ENCODE measurements at regions not wholly inside any gene's neighbourhood (a gene's known extent, or its start where the extent isn't known, plus 50 kb on each side); places are given as distances from the start of the nearest gene placed in this dataset.

- DNase-seq (ENCODE audit: low spot score), result no peak
Observed at GRCh38 chr2:196439760-196440159, 199.8 kb upstream of the CCDC150 start.

GRCh38 chr2:196440413-196440812 is 199.1 kb upstream of the CCDC150 start:
- no peak for DNase-seq (ENCODE audit: low spot score)

DNA sequence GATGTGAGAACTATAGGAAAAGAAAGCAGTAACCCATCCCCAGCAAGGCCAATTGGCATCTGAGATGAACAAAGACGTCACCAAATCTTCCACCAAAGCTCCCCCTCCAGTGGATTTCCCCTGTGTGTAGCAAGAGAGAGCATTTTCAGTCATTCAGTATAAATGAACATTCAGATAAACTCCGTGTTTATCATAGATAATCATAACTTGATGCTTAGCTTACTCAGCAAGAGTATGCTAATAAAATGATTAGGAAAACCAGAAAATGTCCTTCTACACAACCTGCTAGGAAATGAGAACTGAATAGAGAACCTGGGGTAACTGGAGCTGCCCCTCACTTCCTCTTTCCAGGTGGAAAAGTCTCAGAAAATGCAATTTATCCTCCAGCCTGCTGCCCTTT is 198.0 kb upstream of the CCDC150 start:
- DNase-seq (ENCODE audit: low spot score), result no peak

- no peak for DNase-seq (ENCODE audit: low spot score)
Observed at GRCh38 chr2:196442211-196442610, 197.3 kb upstream of the CCDC150 start.

GRCh38 chr2:196444442-196444841 is 195.1 kb upstream of the CCDC150 start:
- no peak for DNase-seq (ENCODE audit: low spot score)

DNA sequence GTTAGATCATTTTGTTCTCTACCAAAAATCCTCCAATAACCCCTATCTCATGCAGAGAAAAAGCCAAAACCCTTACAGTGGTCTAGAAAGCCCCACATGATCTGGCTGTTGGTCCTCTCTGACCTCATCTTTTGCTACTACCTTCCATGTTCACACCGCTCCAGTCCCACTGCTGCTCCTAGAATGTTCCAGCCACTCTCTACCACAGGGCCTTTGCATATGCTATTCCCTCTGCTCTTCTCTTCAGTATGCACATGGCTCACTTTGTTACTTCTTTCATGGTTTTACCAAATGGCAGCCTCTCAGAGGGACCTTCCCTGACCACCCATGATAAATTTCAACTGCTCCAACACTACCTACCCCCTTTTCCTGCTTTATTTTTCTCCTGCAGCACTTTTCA is 193.5 kb upstream of the CCDC150 start:
- DNase-seq (ENCODE audit: low spot score), result no peak

DNA sequence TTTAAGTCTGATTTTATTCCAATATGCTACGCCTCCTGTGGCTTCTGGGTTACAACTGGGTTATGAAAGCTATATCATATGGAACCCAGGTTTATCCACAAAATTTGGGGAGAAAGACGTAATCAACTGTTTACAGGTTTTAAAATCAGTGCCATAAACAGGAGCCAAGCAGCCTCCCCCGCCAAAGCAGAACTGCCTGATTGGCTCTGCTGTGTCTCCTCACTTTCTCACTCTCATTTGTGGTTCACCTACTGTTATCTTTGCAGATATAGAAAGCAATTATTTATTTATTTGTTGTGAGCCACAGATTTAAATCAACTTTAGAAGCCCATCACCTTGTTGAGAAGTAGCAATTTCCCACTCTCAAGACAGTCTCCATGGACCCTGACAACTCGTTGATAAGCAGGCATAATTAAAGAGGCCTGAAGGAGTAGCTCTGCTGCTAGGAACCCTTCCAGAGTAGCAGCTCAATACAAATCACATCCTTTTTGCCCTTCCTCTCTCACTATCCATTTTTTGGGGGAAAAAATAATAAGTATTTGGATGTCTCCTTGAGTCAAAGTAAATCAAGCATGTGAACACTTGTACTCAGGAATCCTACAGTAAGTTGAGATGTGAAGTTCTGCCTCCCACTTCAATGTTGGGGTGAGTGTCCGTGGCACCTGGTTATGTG is 191.0 kb upstream of the CCDC150 start:
- no peak for DNase-seq (ENCODE audit: low spot score)

GRCh38 chr2:196449083-196449482 is 190.4 kb upstream of the CCDC150 start:
- DNase-seq (ENCODE audit: low spot score), result no peak

DNA sequence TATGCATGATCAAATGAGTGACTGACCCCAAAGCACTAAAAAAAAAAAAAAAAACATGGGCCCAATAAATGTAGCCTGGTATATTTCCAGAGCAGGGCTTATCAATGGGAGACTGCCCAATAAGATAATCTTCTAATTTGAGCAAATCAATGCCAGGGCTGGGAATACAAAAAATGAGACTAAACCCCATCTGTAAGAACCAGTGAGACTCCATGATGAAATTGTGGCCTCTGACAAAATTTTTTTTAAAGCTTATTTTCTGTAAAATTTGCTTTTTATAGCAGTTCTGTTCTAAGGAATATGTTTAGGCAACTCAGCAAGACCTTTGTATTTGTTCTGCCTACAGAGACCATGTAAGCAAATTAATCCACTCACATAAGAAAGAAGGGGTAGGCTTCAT is 186.8 kb upstream of the CCDC150 start:
- no peak for DNase-seq (ENCODE audit: low spot score)

GRCh38 chr2:196453613-196454047 is 185.9 kb upstream of the CCDC150 start:
- DNase-seq (ENCODE audit: low spot score), result peak; percentile 24

- no peak for DNase-seq (ENCODE audit: low spot score)
Observed at GRCh38 chr2:196454492-196454891, 185.0 kb upstream of the CCDC150 start.

GRCh38 chr2:196459539-196459938 is 180.0 kb upstream of the CCDC150 start:
- DNase-seq (ENCODE audit: low spot score), result no peak

GRCh38 chr2:196463706-196464105 is 175.8 kb upstream of the CCDC150 start:
- no peak for DNase-seq (ENCODE audit: low spot score)

DNA sequence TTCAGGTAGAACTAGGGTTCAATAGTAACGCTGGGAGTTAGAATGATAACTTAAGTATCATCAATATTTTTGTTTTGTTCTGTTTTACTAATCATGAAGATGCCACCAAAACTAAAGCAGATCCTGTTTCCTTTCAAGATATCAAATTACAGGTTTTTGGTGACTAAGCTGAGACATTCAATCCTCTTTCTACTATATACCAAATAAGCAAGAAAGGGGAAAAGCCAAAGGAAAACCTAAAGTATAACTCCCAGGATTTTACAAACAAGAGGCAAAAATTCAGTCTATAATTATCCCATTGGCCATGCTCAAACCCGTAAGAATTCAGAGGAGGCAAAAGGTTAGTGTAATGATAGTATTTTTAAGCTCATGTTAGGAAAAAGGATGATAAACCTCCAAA is 175.2 kb upstream of the CCDC150 start:
- no peak for DNase-seq (ENCODE audit: low spot score)

DNA sequence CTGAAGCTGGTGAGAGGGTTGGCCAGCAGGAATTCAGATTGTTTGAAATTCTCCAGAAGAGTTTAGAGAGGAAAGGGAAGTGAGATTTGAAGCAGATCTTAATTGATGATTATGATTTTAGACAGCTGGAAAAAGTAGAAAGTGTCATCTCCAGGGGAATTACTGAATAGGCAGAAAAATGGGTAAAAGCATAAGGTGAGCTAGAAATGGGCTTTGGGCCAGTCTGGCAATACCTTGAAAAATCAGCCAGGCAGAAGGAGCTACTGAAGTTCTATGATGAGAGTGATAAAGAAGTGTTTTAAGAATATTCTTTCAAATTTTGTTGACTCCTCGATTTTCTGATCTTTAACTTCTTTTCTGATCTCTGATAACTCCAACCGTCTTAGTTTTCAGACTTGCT is 172.9 kb upstream of the CCDC150 start:
- no peak for DNase-seq (ENCODE audit: low spot score)

DNA sequence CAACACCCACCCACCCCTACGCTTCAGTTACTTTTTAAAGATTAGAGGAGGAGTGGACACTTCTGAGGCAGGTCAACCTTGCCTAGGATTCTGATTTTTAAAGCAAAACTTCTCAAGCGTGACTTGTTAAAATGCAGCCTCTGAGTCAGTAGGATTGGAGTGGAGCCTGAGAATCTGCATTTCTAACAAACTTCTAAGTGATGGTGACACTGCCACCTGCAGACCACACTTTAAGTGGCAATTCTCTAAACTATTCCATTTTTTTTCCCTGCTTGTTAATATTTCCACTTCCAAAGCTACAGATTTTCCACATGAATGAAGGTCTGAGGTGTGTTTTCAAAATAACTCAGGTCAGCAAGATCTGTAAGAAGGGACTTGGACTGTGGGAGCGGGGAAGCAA is 171.1 kb upstream of the CCDC150 start:
- DNase-seq (ENCODE audit: low spot score), result no peak

DNA sequence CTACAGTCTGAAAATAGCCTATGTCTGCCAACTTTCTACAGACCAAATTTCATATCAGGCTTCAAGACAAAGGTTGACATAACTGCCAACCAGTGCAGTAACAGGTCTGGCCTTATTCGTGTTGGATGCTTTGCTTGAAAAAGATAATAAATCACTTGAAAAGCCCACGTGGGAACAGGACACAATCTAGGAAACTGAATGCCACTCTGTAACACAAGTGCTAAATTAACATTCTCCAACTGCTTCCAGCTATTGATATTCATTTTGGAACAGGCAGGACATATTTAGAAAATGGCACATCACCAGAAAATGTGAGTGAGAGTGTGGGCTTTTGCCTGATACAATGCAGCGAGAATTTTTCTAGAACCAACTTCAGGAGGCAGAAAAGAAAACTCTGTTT is 165.9 kb upstream of the CCDC150 start:
- DNase-seq (ENCODE audit: low spot score), result peak; percentile 51

DNA sequence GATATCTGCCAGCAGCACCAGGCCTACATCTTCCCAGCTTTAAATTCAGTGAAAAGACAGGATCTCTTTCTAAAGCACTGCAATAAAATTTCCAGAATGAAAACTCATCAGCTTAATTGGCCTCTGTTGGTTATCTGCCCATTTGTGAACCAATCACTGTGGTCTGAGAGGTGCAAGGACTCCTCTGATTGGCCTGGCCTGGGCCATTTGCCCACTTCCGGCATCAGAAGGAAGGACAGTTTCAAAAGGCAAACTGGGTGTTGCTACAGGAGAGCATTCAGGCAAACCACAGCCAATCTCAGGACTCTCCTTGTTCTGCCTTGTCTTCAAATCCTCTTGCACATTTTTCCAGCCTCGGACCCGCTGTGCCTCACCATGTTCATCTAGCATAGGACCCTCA is 163.9 kb upstream of the CCDC150 start:
- no peak for DNase-seq (ENCODE audit: low spot score)

DNA sequence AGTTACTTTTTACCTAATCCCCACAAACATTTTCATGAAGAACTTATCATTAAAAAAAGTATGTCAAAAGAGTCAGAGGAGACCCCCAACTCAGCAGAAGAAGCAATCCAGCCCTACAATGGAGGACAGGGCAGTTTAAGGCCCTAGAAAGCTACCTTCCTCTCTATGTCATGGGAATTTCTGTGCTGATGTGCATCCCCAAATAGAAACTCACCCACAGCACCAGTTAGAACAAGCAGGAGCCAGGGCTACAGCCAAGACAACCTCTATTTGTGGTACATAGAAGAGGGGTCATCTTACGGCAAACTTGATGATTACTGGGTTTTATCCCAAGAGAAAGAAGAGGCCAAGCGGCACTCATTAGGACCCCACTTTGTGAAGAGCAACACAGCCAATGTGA is 160.9 kb upstream of the CCDC150 start:
- DNase-seq (ENCODE audit: low spot score), result no peak

DNA sequence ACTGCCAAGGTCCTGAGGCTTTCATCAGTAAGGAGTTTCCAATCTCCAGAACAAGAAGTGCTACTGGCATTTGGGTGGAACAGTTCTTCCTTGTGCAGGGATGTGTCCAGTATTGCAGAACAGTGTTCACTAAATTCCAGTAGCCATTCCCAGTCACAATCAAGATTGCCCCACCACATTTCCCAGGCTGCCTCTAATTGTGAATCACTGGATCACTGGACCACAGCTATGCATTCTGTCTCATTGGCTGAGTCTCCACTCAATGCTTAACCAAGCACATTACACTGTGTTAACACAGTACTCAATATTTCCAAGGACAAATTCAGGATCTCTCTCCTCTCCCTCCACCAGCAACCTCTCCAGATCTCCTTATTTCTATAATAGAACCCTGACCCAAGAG is 160.2 kb upstream of the CCDC150 start:
- no peak for DNase-seq (ENCODE audit: low spot score)

- DNase-seq (ENCODE audit: low spot score), result no peak
Observed at GRCh38 chr2:196480653-196481323, 158.7 kb upstream of the CCDC150 start.

DNA sequence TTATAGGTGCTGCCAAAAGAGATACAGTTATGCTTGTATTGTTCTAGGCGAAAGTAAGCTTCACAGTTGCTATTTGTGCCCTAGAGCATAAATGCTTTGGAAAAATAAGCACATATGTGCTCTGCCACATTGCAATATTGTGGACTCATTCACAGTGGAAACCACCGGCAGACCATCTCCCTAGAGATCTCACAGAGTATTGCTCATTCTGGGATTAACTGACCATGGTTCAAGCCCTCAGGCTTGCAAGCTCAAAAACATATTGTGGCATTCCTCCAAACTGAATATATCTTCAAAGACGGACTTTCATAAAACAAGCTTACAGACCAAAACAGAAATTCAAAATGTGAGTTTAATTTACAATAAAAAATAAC is 158.2 kb upstream of the CCDC150 start:
- DNase-seq (ENCODE audit: low spot score), result no peak

- no peak for DNase-seq (ENCODE audit: low spot score)
Observed at GRCh38 chr2:196482119-196483065, 157.1 kb upstream of the CCDC150 start.
